GM20431 (cell line): ENCODE measurements at regions not wholly inside any gene's neighbourhood (a gene's known extent, or its start where the extent isn't known, plus 50 kb on each side); places are given as distances from the start of the nearest gene placed in this dataset.

Experiments used
- in situ Hi-C: fragments of 300-500 bp; cut with MseI, MboI; formaldehyde crosslinking; loops from one replicate; pipeline ENCODE4 v1.15.0; 2020; ENCODE audit warnings: low sequenced_read_pairs; ENCODE audit not compliant: unreplicated experiment

DNA sequence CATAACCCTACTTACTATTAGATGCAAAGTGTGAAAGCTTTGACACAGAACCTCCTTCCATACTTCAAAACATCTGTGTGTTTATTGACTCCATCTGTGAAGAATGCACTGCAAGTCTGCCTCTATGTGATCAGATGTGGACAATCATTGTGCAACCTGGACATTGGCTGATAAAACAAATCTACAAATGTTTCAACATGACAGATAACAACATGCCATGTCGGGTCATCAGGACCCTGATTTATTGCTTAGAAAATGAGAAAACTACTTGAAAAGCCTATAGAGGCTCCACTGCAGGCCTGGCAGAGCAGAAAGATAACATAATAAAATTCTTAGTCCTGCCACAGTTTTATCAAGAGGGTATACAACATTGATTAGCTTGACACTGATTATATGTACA lies 1286.4 kb downstream of the GRIK2 start:
- in situ Hi-C loops: no loop called here

- in situ Hi-C loops: no loop called here
Observed at GRCh38 chr6:102677225-102677624, 1283.7 kb downstream of the GRIK2 start.

DNA sequence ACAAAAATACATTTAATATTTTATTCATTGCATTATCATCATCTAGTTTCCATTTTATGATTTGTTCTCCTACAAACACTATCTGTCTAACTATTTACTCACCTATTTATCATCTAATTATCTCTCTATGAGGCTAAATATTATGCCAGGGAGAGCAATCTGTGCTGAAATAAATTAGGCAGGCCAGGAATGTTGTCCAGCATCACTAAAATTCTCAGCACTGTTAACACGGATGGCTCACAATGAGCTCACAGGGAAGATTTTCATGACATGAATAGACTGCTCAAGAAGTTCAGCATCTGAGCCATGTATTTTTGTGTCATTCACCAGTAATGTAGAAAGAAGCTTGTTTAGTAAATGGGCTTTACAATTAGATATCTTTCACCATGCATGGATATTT lies 1277.2 kb downstream of the GRIK2 start:
- in situ Hi-C loops: no loop called here

- in situ Hi-C loops: no loop called here
Observed at GRCh38 chr6:102662851-102663250, 1269.3 kb downstream of the GRIK2 start.

DNA sequence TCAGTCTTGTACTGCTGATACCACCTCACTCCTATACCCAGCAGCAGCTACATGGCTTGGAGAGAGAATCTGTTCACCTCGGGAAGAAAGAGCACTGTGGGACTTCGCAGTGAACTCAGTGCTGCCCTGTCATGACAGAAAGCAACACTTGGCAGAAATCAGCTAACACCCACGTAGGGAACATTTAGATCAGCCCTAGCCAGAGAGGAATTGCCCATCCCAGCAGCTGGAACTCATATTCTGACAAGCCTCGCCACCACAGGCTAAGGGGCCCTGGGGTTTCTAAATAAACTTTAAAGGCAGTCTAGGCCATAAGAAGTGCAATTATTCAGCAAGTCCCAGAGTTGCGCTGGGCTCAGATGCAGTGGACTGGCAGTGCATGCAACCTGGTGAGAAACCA lies 1266.8 kb downstream of the GRIK2 start:
- in situ Hi-C loops: no loop called here

- in situ Hi-C loops: no loop called here
Observed at GRCh38 chr6:102655823-102656222, 1262.3 kb downstream of the GRIK2 start.

GRCh38 chr6:102641426-102641825 lies 1247.9 kb downstream of the GRIK2 start:
- in situ Hi-C loops: no loop called here

DNA sequence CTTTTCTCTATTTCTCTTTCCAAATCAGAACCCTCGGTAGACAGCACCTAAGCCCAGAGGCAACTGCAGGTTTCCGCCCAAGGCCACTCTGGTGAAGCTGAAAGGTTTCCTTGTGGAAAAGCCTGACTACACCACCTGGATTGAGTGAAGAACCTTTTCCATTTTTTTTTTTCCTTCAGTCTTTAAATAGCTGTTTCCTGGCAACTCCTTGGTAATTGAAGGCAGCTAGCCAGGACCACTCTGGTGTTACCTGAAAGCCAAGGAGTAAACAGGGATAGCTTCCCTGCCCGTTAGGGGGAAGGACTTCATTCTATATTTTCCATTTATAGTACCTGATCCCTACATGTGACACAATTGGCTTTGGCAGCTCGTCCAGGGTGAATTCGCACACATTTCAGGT lies 1238.4 kb downstream of the GRIK2 start:
- in situ Hi-C loops: no loop called here

- in situ Hi-C loops: no loop called here
Observed at GRCh38 chr6:102623201-102623600, 1229.7 kb downstream of the GRIK2 start.

DNA sequence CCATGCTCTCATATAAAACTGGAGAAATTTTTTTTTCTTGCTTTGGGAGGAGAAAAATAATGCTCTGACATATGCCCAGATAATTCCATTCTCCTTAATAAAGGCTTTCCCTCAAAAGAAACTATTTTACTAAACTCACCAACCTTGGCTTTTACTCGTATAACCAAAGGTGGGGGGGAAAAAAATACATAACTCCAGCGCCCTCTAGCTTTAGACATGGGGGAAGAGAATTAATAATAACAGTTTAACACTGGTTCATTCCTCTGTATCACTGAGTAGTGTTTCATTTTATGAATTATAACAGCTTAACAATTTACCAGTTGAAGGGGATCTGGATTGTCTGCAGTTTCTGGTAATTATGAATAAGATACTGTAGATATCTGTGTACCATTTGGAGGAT lies 1226.1 kb downstream of the GRIK2 start:
- in situ Hi-C loops: no loop called here

DNA sequence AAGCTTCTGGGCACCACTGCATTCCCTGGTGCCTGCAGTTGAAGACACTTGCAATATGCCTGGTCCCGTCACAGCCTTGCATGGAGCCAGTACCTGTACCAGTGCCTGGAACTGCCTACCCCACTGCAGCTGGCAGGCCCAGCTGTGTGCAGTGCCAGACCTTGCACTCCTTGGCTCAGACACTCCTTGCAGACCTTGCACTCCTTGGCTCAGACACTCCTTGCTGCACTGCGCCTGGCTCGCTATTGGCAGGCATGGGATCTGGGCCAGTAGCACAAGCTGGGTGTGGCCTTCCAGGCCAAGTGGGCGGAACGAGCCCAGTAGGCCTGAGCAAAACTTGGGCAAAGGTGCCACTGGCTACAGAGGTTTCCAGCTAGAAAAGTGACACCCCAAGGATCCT lies 1189.1 kb downstream of the GRIK2 start:
- in situ Hi-C loops: no loop called here

GRCh38 chr6:102581378-102582124 lies 1188.0 kb downstream of the GRIK2 start:
- in situ Hi-C loops: no loop called here

DNA sequence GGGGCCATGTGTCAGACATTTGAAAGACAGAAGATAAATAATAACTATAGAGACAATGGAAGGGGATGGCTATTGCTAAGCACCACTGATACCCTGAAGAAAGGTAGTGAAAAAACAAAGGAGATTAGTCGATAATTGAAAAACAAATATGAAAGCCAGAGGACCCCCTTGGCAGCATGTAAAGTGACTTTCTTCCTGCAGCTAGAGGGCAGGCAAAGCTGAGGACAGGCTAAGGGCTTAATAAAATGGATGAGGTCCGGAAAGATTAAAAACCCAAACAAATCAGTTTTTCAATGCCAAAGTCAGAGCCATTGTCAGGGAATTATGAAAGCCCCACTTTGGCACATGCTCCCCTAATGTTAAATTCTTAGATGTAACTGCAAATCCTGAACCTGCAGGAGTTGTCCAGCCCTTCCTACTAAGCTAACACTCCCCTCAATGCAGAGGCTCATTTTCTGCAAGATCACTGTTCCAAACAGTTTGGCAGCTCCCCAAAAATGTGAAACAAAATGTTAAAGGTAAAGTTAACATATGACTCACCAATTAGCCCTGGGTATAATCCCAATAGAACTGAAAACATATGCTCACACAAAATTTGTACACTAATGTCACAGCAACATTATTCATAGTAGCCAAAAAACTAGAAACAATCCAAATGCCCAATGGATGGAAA lies 1177.9 kb downstream of the GRIK2 start:
- in situ Hi-C loops: no loop called here

DNA sequence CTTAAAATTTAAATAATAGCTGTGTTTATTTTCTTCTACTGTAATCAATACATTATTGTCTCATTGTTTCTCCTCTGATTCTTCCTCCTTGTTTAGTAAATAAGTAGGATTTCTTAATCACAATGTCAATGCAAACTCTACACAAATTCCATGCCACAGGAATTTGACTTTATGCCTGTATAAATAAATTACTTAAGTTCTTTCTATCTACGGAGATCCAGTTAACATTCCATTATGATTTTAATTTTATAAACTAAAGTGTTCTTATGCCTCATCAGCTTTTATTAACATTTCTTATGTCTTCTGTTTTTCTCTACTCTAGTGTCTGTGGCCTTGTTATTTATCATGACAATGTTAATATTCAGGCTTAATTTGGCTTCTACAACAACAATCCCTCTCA lies 1169.2 kb downstream of the GRIK2 start:
- in situ Hi-C loops: no loop called here

GRCh38 chr6:102553214-102553613 lies 1159.7 kb downstream of the GRIK2 start:
- in situ Hi-C loops: no loop called here

GRCh38 chr6:102549221-102549874 lies 1155.8 kb downstream of the GRIK2 start:
- in situ Hi-C loops: no loop called here

GRCh38 chr6:102525336-102525735 lies 1131.8 kb downstream of the GRIK2 start:
- in situ Hi-C loops: no loop called here

DNA sequence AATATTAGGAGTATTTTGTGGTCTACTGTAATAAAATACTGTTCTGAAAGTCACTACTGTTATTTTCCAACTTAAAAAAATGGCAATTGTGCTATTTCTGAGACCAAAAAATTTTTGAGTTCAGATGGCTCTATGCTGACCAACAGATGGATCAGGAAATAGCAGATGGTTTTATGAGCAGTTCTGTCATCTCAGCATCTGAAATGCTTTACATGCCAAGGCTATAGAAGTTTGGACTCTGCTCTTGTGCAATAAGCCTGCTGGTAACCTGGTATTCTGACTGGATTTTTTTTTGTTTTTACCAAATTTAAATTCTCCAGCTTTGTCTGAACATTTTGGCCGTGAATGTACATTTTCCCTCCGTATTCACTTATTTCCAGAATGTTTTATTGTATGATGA lies 1127.5 kb downstream of the GRIK2 start:
- in situ Hi-C loops: no loop called here

DNA sequence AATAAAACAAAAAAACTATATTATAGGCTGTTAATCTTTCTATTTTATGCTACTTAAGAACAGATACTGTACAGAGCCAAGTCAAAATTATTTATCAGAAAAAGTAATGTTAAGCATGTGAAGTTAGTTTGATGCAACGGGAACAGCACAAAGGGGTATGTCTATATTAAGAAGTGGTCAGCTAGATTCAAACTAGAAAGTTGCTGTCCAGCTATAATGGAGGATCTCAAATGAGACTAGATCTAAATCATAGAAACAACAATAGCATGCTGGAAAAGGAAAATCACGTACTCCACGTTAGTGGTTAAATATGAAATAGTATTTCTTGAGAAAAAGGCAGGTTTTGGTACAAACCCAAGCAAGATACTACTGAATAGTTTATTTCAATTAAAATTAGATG lies 1124.0 kb downstream of the GRIK2 start:
- in situ Hi-C loops: no loop called here

- in situ Hi-C loops: no loop called here
Observed at GRCh38 chr6:102501615-102502014, 1108.1 kb downstream of the GRIK2 start.

- in situ Hi-C loops: no loop called here
Observed at GRCh38 chr6:102494808-102495207, 1101.3 kb downstream of the GRIK2 start.
